SK-N-SH (cell line): ENCODE measurements at regions not wholly inside any gene's neighbourhood (a gene's known extent, or its start where the extent isn't known, plus 50 kb on each side); places are given as distances from the start of the nearest gene placed in this dataset.

Experiments
- CTCF ChIA-PET: fragments of 300-600, 350-600 bp; formaldehyde crosslinking; extraction: SDS; loops from one replicate; lab custom pipeline; 2021; lab: Yijun Ruan, JAX
- POLR2A ChIA-PET: fragments of 350-600 bp; sonication (Branson Sonifier 250); formaldehyde crosslinking; extraction: SDS; loops from one replicate; lab custom pipeline; 2020; ENCODE audit warnings: antibody characterized with exemption, inconsistent platforms; lab: Yijun Ruan, JAX
- DNase-seq: peaks from one replicate; pipeline ENCODE4 v3.0.0; 2012
- H2AFZ ChIP-seq: fragments of 200-600 bp; sonication (generic); 2 replicates; pipeline ENCODE4 v1.8.1; 2016; ENCODE audit warnings: antibody characterized with exemption, mild to moderate bottlenecking, low read depth
- H3F3A ChIP-seq: fragments of 200-600 bp; sonication (generic); replicated peaks from 2 replicates; pipeline ENCODE3; 2016; ENCODE audit warnings: antibody characterized with exemption, mild to moderate bottlenecking; ENCODE audit not compliant: insufficient read depth
- H3K27ac ChIP-seq, 2 experiments: fragments of 200-500 bp in 1 of 2; fragments of 200-600 bp in 1 of 2; sonication (Bioruptor generic) in 1 of 2; sonication (generic), shearing (Covaris generic) in 1 of 2; 2 replicates each; pipeline versions ENCODE4 v1.5.1 to v1.6.1; 2014 to 2016; ENCODE audit warnings: low read depth in 2 of 2, inconsistent platforms in 1 of 2, low read length in 1 of 2, mild to moderate bottlenecking in 1 of 2, mixed read lengths in 1 of 2
- H3K27me3 ChIP-seq: fragments of 200-600 bp; sonication (generic), shearing (Covaris generic); 2 replicates; pipeline ENCODE4 v1.6.1; 2016; ENCODE audit warnings: mixed run types; ENCODE audit not compliant: insufficient read depth
- H3K36me3 ChIP-seq, 2 experiments: fragments of 200-500 bp in 1 of 2; fragments of 200-600 bp in 1 of 2; sonication (Bioruptor generic) in 1 of 2; sonication (generic) in 1 of 2; replicated peaks in 1 of 2; 2 replicates each; pipeline versions ENCODE3 to v1.5.1; 2014 to 2016; ENCODE audit warnings: low read length in 1 of 2, mild to moderate bottlenecking in 1 of 2; ENCODE audit not compliant: insufficient read depth in 2 of 2, control insufficient read depth in 1 of 2
- H3K4me1 ChIP-seq, 2 experiments: fragments of 200-500 bp in 1 of 2; fragments of 200-600 bp in 1 of 2; sonication (Bioruptor generic) in 1 of 2; sonication (generic), shearing (Covaris generic) in 1 of 2; 2 replicates each; pipeline versions ENCODE4 v1.5.1 to v1.6.1; 2014 to 2016; ENCODE audit warnings: low read depth in 1 of 2, low read length in 1 of 2, mixed run types in 1 of 2; ENCODE audit not compliant: insufficient read depth in 2 of 2, control insufficient read depth in 1 of 2
- H3K4me2 ChIP-seq: fragments of 200-600 bp; sonication (generic), shearing (Covaris generic); 2 replicates; pipeline ENCODE4 v1.6.1; 2017; ENCODE audit warnings: mixed run types
- H3K4me3 ChIP-seq, 2 experiments: fragments of 200-500 bp in 1 of 2; fragments of 200-600 bp in 1 of 2; sonication (Bioruptor generic) in 1 of 2; sonication (generic), shearing (Covaris generic) in 1 of 2; 2 replicates each; pipeline versions ENCODE4 v1.5.1 to v1.8.1; 2014 to 2016; ENCODE audit warnings: low read depth in 2 of 2, inconsistent platforms in 1 of 2, low read length in 1 of 2, mild to moderate bottlenecking in 1 of 2, mixed read lengths in 1 of 2, moderate library complexity in 1 of 2
- H3K79me2 ChIP-seq: fragments of 200-600 bp; sonication (generic); 2 replicates; pipeline ENCODE4 v1.8.1; 2017; ENCODE audit warnings: mild to moderate bottlenecking; ENCODE audit not compliant: insufficient read depth
- H3K9ac ChIP-seq: fragments of 200-600 bp; sonication (generic); 2 replicates; pipeline ENCODE4 v1.6.1; 2017; ENCODE audit warnings: mixed run types
- H3K9me2 ChIP-seq: fragments of 200-600 bp; sonication (generic); 2 replicates; pipeline ENCODE4 v1.6.1; 2017; ENCODE audit warnings: mixed run types
- H3K9me3 ChIP-seq: fragments of 200-600 bp; sonication (generic); 2 replicates; pipeline ENCODE4 v1.6.1; 2017; ENCODE audit warnings: mixed run types, mild to moderate bottlenecking, moderate library complexity
- H4K20me1 ChIP-seq: fragments of 200-600 bp; sonication (generic); 2 replicates; pipeline ENCODE4 v1.6.1; 2017; ENCODE audit warnings: mild to moderate bottlenecking, mixed run types; ENCODE audit not compliant: insufficient read depth
- ELF1 ChIP-seq: IDR thresholded peaks from 2 replicates; pipeline ENCODE4 v1.4.0; 2012
- FOXM1 ChIP-seq: IDR thresholded peaks from 2 replicates; pipeline ENCODE4 v1.4.0; 2012; ENCODE audit warnings: low read depth, mild to moderate bottlenecking
- GABPA ChIP-seq: IDR thresholded peaks from 2 replicates; pipeline ENCODE4 v1.4.0; 2012; ENCODE audit warnings: low read depth, mild to moderate bottlenecking
- GATA2 ChIP-seq: sonication (generic); formaldehyde crosslinking; IDR thresholded peaks from 2 replicates; pipeline ENCODE4 v1.5.0; 2020; ENCODE audit warnings: mild to moderate bottlenecking, missing genetic modification reagents
- JUND ChIP-seq: IDR thresholded peaks from 2 replicates; pipeline ENCODE4 v1.4.0; 2012
- MXI1 ChIP-seq: IDR thresholded peaks from 2 replicates; pipeline ENCODE4 v1.6.1; 2012; ENCODE audit warnings: mild to moderate bottlenecking, low read depth, low read length, improper control_type of control experiment
- NRF1 ChIP-seq: IDR thresholded peaks from 2 replicates; pipeline ENCODE4 v1.6.1; 2012; ENCODE audit warnings: low read depth, mild to moderate bottlenecking, low read length
- POLR2AphosphoS5 ChIP-seq: IDR thresholded peaks from 2 replicates; pipeline ENCODE4 v1.6.1; 2012; ENCODE audit warnings: low read depth, low read length
- RAD21 ChIP-seq: IDR thresholded peaks from 2 replicates; pipeline ENCODE4 v1.6.1; 2012; ENCODE audit warnings: mild to moderate bottlenecking, low read length
- RCOR1 ChIP-seq: fragments of 150-350 bp; IDR thresholded peaks from 2 replicates; pipeline ENCODE4 v1.6.1; 2017; ENCODE audit warnings: antibody characterized with exemption, low read length
- SMC3 ChIP-seq: IDR thresholded peaks from 2 replicates; pipeline ENCODE4 v1.6.1; 2012; ENCODE audit warnings: low read depth, low read length, improper control_type of control experiment
- USF1 ChIP-seq: IDR thresholded peaks from 2 replicates; pipeline ENCODE4 v1.4.0; 2012; ENCODE audit warnings: low read depth, borderline replicate concordance
- YY1 ChIP-seq: IDR thresholded peaks from 2 replicates; pipeline ENCODE4 v1.4.0; 2012; ENCODE audit warnings: low read depth, mild to moderate bottlenecking
- WGBS: methylation state at CpG from one replicate; pipeline ENCODE4 v1.1.6; 2017; ENCODE audit warnings: low lambda C conversion rate; 5-methylcytosine and 5-hydroxymethylcytosine counted together

DNA sequence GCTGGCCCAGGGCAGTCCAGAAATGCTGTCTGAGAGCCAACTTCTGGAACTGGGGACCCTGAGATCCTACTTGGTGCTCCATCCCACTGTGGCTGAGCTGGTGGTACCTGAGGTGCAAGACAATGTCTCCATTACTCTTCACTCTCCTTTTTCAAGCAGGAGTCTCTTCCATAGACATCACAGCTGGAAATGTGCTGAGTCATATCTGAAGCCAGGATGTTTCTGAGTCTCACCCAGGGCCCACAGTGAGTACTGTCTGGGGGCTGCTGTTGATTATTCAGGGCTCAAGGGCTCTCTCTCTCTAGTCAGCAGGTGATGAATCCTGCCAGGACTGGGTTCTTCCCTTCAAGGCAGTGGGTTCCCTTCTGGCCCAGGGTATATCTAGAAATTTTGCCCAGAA is 145.2 kb upstream of the TAS2R1 start:
- TF ChIP-seq SMC3, result no peak
- no peak for TF ChIP-seq GATA2 (CRISPR knock-in tag)
- H2AFZ ChIP-seq, result no peak overlapping the region
- no peaks in the 10 kb centered on the region for H3K9me2 ChIP-seq
- no peaks in the 10 kb centered on the region for H3K36me3 ChIP-seq
- no peaks in the 10 kb centered on the region for H4K20me1 ChIP-seq
- no peaks in the 10 kb centered on the region for H3K4me1 ChIP-seq
- ChIA-PET CTCF (interaction anchor here (1.0 to 1.4 kb wide), 2 partner anchors 10 to 18 kb away, joined by 3 read pairs; no protein-coding TSS in a partner anchor), POLR2A (no interaction called here)
- DNase-seq, result no peak
- no peaks in the 10 kb centered on the region for H3K79me2 ChIP-seq
- H3K9me3 ChIP-seq, result no peaks in the 10 kb centered on the region
- H3K9ac ChIP-seq, result no peak overlapping the region
- no peak overlapping the region for H3K4me2 ChIP-seq
- H3F3A ChIP-seq, result no peaks in the 10 kb centered on the region
- H3K27me3 ChIP-seq, result no peaks in the 10 kb centered on the region
- H3K4me3 ChIP-seq, result no peak overlapping the region
- no peak overlapping the region for H3K27ac ChIP-seq

- Histone ChIP-seq H3K4me2 (no peak overlapping the region), H3K9ac (no peak overlapping the region)
- TF ChIP-seq RAD21 (0 out of 2 replicates have a peak, but pooled peaks have one; percentile 11), MXI1 (no peak)
- TF ChIP-seq, all 33 proteins: peak for 1
- ChIA-PET CTCF (interaction anchor here (1.0 to 1.4 kb wide), 2 partner anchors 19 to 41 kb away, joined by 3 read pairs; no protein-coding TSS in a partner anchor), POLR2A (no interaction called here)
- no peaks in the 10 kb centered on the region for H3K4me1 ChIP-seq
- H3K36me3 ChIP-seq, result no peaks in the 10 kb centered on the region
- H3K4me3 ChIP-seq, result no peak overlapping the region
- DNase-seq, result no peak
- H4K20me1 ChIP-seq, result no peaks in the 10 kb centered on the region
- no peaks in the 10 kb centered on the region for H3K9me3 ChIP-seq
- no peak overlapping the region for H2AFZ ChIP-seq
- no peaks in the 10 kb centered on the region for H3K27me3 ChIP-seq
- WGBS, result 57% methylated on average over 3 of the region's 3 CpGs
- no peaks in the 10 kb centered on the region for H3K9me2 ChIP-seq
- no peak overlapping the region for H3K27ac ChIP-seq
- no peaks in the 10 kb centered on the region for H3F3A ChIP-seq
- no peaks in the 10 kb centered on the region for H3K79me2 ChIP-seq
Observed at GRCh38 chr5:9774472-9775079, 144.4 kb upstream of the TAS2R1 start.

- TF ChIP-seq FOXM1 (no peak), NRF1 (no peak), YY1 (no peak), GABPA (no peak), RAD21 (no peak), POLR2AphosphoS5 (no peak), SMC3 (no peak), ELF1 (no peak), RCOR1 (no peak), USF1 (no peak), JUND (no peak)
- H3K4me2 ChIP-seq, result no peak overlapping the region
- H3K27me3 ChIP-seq, result no peaks in the 10 kb centered on the region
- H3K4me3 ChIP-seq, result no peak overlapping the region
- H3F3A ChIP-seq, result no peaks in the 10 kb centered on the region
- no peaks in the 10 kb centered on the region for H3K9me2 ChIP-seq
- no peaks in the 10 kb centered on the region for H3K79me2 ChIP-seq
- DNase-seq, result no peak
- ChIA-PET CTCF (no interaction called here), POLR2A (no interaction called here)
- no peaks in the 10 kb centered on the region for H4K20me1 ChIP-seq
- peaks cover 0 to 5% of the 10 kb centered on the region in 2 experiments; a peak in 2 of 4 replicates for H3K4me1 ChIP-seq
- H3K27ac ChIP-seq, result no peak overlapping the region
- no peak overlapping the region for H3K9ac ChIP-seq
- no peaks in the 10 kb centered on the region for H3K36me3 ChIP-seq
- H2AFZ ChIP-seq, result no peak overlapping the region
- H3K9me3 ChIP-seq, result no peaks in the 10 kb centered on the region
- 4% methylated on average over 1 of the region's 1 CpG for WGBS
Observed at GRCh38 chr5:9771079-9771478, 140.9 kb upstream of the TAS2R1 start.
